ENCODE measurements at regions not wholly inside any gene's neighbourhood (a gene's known extent, or its start where the extent isn't known, plus 50 kb on each side); places are given as distances from the start of the nearest gene placed in this dataset.

DNA sequence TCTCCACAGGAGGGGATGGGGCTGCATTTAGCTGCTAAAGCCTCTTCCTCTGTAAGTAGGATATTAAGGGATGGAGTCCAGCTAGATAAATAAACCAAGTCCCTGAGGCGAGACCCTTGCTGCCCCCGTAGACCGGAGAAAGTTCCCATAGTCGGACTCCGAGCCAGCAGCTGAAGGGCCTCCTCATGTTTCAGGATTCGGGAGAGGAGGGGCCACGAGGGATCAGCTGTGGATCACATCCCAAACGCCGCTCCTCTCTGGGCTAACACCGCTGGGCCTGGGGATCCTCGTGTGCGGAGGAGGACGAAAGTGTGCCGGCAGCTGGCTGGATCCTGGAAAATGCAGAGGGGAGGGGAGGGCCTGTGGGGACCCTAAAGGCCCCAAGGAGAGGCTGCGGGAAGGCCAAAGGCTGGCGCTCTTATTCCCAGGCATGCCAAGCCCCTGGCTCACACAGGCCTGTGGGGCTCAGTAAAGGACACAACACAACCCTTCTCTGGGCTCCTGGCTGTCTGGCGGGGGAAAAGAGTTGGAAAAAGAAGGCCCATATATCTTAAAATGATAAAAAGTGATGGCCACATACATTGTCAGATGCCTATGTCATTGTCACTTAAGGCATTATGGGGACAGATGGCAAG, 82.5 kb upstream of the TMEM72 start:
- no peak overlapping the region for H2BK12ac ChIP-seq (ENCODE audit: low read length)
- H3K79me2 ChIP-seq (ENCODE audit: control insufficient read depth, insufficient read depth, low read length, poor library complexity): no peaks in the 10 kb centered on the region
- no peak overlapping the region for H4K8ac ChIP-seq (ENCODE audit: low read depth, low read length)
- H2AK5ac ChIP-seq (ENCODE audit: low read length): no peak overlapping the region
- no peak overlapping the region for H3K9ac ChIP-seq (ENCODE audit: low read length)
- no peaks in the 10 kb centered on the region for H3K27me3 ChIP-seq (ENCODE audit: insufficient read depth, low read length)
- no peak overlapping the region for H3K18ac ChIP-seq (ENCODE audit: low read length)
- no peak overlapping the region for H4K12ac ChIP-seq (ENCODE audit: low read depth, low read length)
- no peak overlapping the region for H3K23ac ChIP-seq (ENCODE audit: low read length)
- no peaks in the 10 kb centered on the region for H3K79me1 ChIP-seq (ENCODE audit: low read length)
- no peak overlapping the region for H2BK120ac ChIP-seq (ENCODE audit: insufficient read depth, low read length, poor library complexity)
- no CpG with 5 or more reads among the region's 17 CpGs for WGBS (ENCODE audit: extremely low coverage, insufficient coverage, insufficient read length)
- H3K14ac ChIP-seq (ENCODE audit: low read length): no peak overlapping the region
- H2AFZ ChIP-seq (ENCODE audit: insufficient read depth, low read length, poor library complexity): no peak overlapping the region
- H3K4ac ChIP-seq (ENCODE audit: low read depth, low read length): no peak overlapping the region
- DNase-seq: no peak
- H3K4me2 ChIP-seq (ENCODE audit: low read length): no peak overlapping the region
- no peak overlapping the region for H2BK5ac ChIP-seq (ENCODE audit: low read depth, low read length, poor library complexity)
- no peak overlapping the region for H4K91ac ChIP-seq (ENCODE audit: low read depth, low read length)
- no peaks in the 10 kb centered on the region for H3K9me3 ChIP-seq (ENCODE audit: insufficient read depth, low read depth, low read length)
- no peaks in the 10 kb centered on the region for H3K4me1 ChIP-seq (ENCODE audit: control insufficient read depth in 1 of 2, insufficient read depth in 2 of 2, low read length in 2 of 2)
- H3K4me3 ChIP-seq (ENCODE audit: low read depth, low read length): no peak overlapping the region
- no peaks in the 10 kb centered on the region for H3K36me3 ChIP-seq (ENCODE audit: control insufficient read depth in 1 of 2, insufficient read depth in 2 of 2, low read length in 2 of 2)
- no peak overlapping the region for H3K27ac ChIP-seq (ENCODE audit: low read depth, low read length)

DNA sequence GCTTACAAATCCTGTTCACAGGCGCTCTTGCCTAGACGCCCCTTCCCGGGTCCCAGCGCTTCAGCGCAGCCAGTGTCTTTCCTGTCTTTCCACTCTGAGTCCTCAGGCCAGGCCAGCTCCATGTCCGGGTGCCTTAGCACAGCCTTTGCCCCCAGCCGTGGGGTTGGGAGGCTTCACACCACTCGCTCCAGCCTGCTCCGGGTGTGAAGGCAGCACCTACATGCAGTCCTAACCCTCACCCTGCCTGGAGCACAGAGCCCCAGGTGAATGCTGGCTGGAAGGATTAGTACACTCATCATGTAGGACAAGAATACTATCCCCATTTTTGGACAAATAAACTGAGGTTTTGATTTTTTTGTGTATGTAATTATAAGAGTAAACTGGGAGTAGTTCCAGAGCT, 81.7 kb upstream of the TMEM72 start:
- Histone ChIP-seq H3K36me3 (ENCODE audit: control insufficient read depth in 1 of 2, insufficient read depth in 2 of 2, low read length in 2 of 2) (no peaks in the 10 kb centered on the region), H3K9me3 (ENCODE audit: insufficient read depth, low read depth, low read length) (no peaks in the 10 kb centered on the region), H3K9ac (ENCODE audit: low read length) (no peak overlapping the region), H3K4me3 (ENCODE audit: low read depth, low read length) (no peak overlapping the region), H4K8ac (ENCODE audit: low read depth, low read length) (no peak overlapping the region), H3K79me2 (ENCODE audit: control insufficient read depth, insufficient read depth, low read length, poor library complexity) (no peaks in the 10 kb centered on the region), H2AFZ (ENCODE audit: insufficient read depth, low read length, poor library complexity) (no peak overlapping the region), H2BK12ac (ENCODE audit: low read length) (no peak overlapping the region), H2AK5ac (ENCODE audit: low read length) (no peak overlapping the region), H2BK5ac (ENCODE audit: low read depth, low read length, poor library complexity) (no peak overlapping the region), H3K79me1 (ENCODE audit: low read length) (no peaks in the 10 kb centered on the region), H3K4me2 (ENCODE audit: low read length) (no peak overlapping the region), H3K27ac (ENCODE audit: low read depth, low read length) (no peak overlapping the region), H4K91ac (ENCODE audit: low read depth, low read length) (no peak overlapping the region), H3K27me3 (ENCODE audit: insufficient read depth, low read length) (no peaks in the 10 kb centered on the region), H3K4ac (ENCODE audit: low read depth, low read length) (no peak overlapping the region), H2BK120ac (ENCODE audit: insufficient read depth, low read length, poor library complexity) (no peak overlapping the region), H3K14ac (ENCODE audit: low read length) (no peak overlapping the region), H3K18ac (ENCODE audit: low read length) (no peak overlapping the region), H3K23ac (ENCODE audit: low read length) (no peak overlapping the region), H4K12ac (ENCODE audit: low read depth, low read length) (no peak overlapping the region), H3K4me1 (ENCODE audit: control insufficient read depth in 1 of 2, insufficient read depth in 2 of 2, low read length in 2 of 2) (no peaks in the 10 kb centered on the region)
- no CpG with 5 or more reads among the region's 9 CpGs for WGBS (ENCODE audit: extremely low coverage, insufficient coverage, insufficient read length)
- no peak for DNase-seq

DNA sequence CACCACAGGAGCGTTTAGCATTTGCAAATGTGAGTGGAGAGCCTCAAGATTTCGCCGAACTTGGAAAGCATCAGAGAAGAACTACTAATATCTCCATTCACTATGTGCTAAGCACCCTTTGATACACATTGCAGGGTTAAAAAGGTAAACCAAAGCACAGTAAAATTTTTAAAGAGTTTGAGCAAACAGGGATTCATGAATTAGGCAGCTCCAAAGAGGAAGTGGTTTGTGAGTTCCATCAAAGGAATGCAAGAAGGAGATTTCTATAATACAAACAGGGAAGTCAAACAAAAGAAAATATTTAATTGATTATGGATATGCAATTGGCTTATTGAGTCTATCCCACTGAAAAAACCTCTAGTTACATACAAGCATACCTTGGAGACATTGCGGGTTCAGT, 81.1 kb upstream of the TMEM72 start:
- Histone ChIP-seq H3K4ac (ENCODE audit: low read depth, low read length) (no peak overlapping the region), H3K36me3 (ENCODE audit: control insufficient read depth in 1 of 2, insufficient read depth in 2 of 2, low read length in 2 of 2) (no peaks in the 10 kb centered on the region), H3K4me2 (ENCODE audit: low read length) (no peak overlapping the region)

DNA sequence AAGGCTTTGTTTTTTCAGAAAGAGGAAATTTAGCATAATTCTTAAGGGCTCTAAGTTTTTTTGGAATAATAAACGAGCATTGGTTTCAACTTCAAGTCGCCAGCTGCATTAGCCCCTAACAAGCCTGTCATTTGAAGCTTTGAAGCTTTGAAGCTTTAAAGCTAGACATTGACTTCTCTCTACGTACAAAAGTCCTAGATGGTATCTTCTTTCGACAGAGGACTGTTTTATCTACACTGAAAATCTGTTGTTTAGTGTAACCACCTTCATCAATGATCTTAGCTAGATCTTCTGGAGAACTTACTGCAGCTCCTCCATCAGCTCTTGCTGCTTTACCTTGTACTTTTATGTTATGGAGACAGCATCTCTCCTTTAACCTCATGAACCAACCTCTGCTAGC, 79.6 kb upstream of the TMEM72 start:
- Histone ChIP-seq H3K79me2 (ENCODE audit: control insufficient read depth, insufficient read depth, low read length, poor library complexity) (no peaks in the 10 kb centered on the region), H4K8ac (ENCODE audit: low read depth, low read length) (no peak overlapping the region), H4K91ac (ENCODE audit: low read depth, low read length) (no peak overlapping the region), H4K12ac (ENCODE audit: low read depth, low read length) (no peak overlapping the region), H3K9ac (ENCODE audit: low read length) (no peak overlapping the region), H2BK5ac (ENCODE audit: low read depth, low read length, poor library complexity) (no peak overlapping the region), H2BK120ac (ENCODE audit: insufficient read depth, low read length, poor library complexity) (no peak overlapping the region), H3K4ac (ENCODE audit: low read depth, low read length) (no peak overlapping the region), H3K4me2 (ENCODE audit: low read length) (no peak overlapping the region), H3K14ac (ENCODE audit: low read length) (no peak overlapping the region), H2AFZ (ENCODE audit: insufficient read depth, low read length, poor library complexity) (no peak overlapping the region), H3K27ac (ENCODE audit: low read depth, low read length) (no peak overlapping the region), H3K18ac (ENCODE audit: low read length) (no peak overlapping the region), H3K4me3 (ENCODE audit: low read depth, low read length) (no peak overlapping the region), H3K23ac (ENCODE audit: low read length) (no peak overlapping the region), H2BK12ac (ENCODE audit: low read length) (no peak overlapping the region), H3K4me1 (ENCODE audit: control insufficient read depth in 1 of 2, insufficient read depth in 2 of 2, low read length in 2 of 2) (no peaks in the 10 kb centered on the region), H3K27me3 (ENCODE audit: insufficient read depth, low read length) (no peaks in the 10 kb centered on the region), H3K36me3 (ENCODE audit: control insufficient read depth in 1 of 2, insufficient read depth in 2 of 2, low read length in 2 of 2) (no peaks in the 10 kb centered on the region), H3K79me1 (ENCODE audit: low read length) (no peaks in the 10 kb centered on the region), H2AK5ac (ENCODE audit: low read length) (no peak overlapping the region), H3K9me3 (ENCODE audit: insufficient read depth, low read depth, low read length) (no peaks in the 10 kb centered on the region)
- DNase-seq: no peak
- WGBS (ENCODE audit: extremely low coverage, insufficient coverage, insufficient read length): no CpG with 5 or more reads among the region's 4 CpGs

More for the DNA sequence above, 81.1 kb upstream of the TMEM72 start:
- Histone ChIP-seq H3K27ac (ENCODE audit: low read depth, low read length) (no peak overlapping the region), H3K9me3 (ENCODE audit: insufficient read depth, low read depth, low read length) (no peaks in the 10 kb centered on the region), H2BK5ac (ENCODE audit: low read depth, low read length, poor library complexity) (no peak overlapping the region), H3K4me1 (ENCODE audit: control insufficient read depth in 1 of 2, insufficient read depth in 2 of 2, low read length in 2 of 2) (no peaks in the 10 kb centered on the region), H4K8ac (ENCODE audit: low read depth, low read length) (no peak overlapping the region), H3K23ac (ENCODE audit: low read length) (no peak overlapping the region), H4K12ac (ENCODE audit: low read depth, low read length) (no peak overlapping the region), H4K91ac (ENCODE audit: low read depth, low read length) (no peak overlapping the region), H3K79me1 (ENCODE audit: low read length) (no peaks in the 10 kb centered on the region), H3K9ac (ENCODE audit: low read length) (no peak overlapping the region), H2BK12ac (ENCODE audit: low read length) (no peak overlapping the region), H3K27me3 (ENCODE audit: insufficient read depth, low read length) (no peaks in the 10 kb centered on the region), H3K14ac (ENCODE audit: low read length) (no peak overlapping the region), H2BK120ac (ENCODE audit: insufficient read depth, low read length, poor library complexity) (no peak overlapping the region), H3K18ac (ENCODE audit: low read length) (no peak overlapping the region), H2AFZ (ENCODE audit: insufficient read depth, low read length, poor library complexity) (no peak overlapping the region), H2AK5ac (ENCODE audit: low read length) (no peak overlapping the region), H3K79me2 (ENCODE audit: control insufficient read depth, insufficient read depth, low read length, poor library complexity) (no peaks in the 10 kb centered on the region), H3K4me3 (ENCODE audit: low read depth, low read length) (no peak overlapping the region)
- WGBS (ENCODE audit: extremely low coverage, insufficient coverage, insufficient read length): no CpG with 5 or more reads among the region's 4 CpGs
- DNase-seq: no peak

Measured in trophoblast cell (in vitro differentiated cells and primary cell).